Left renal pelvis (tissue), 4 donors: ENCODE measurements at regions not wholly inside any gene's neighbourhood (a gene's known extent, or its start where the extent isn't known, plus 50 kb on each side); places are given as distances from the start of the nearest gene placed in this dataset.

Source experiments
- DNase-seq, 4 donors: peaks; one replicate each; pipeline ENCODE4 v3.0.0-alpha.2; 2013; ENCODE audit warnings: low read depth in 4 of 4, low spot score in 3 of 4

DNA sequence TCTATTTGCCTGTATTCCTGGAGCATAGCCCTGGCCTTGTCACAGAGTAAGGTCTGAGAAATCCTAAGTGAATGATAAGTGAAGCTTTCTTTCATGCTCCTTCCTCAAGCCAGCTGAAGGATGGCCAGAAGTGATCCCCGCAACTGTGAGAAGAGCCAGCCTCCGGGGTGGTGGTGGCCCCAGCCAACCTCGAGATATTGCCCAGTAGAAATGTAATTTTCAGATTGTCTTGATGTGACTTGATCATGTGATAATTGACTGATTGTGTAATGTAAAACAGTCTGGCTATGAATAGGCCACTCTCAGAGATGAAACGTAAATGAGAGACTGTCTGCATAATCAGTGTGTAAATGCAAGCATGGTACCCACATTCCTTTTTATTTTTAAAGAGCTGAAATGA is 242.4 kb upstream of the CAMK1G start:
- no peak for DNase-seq

DNA sequence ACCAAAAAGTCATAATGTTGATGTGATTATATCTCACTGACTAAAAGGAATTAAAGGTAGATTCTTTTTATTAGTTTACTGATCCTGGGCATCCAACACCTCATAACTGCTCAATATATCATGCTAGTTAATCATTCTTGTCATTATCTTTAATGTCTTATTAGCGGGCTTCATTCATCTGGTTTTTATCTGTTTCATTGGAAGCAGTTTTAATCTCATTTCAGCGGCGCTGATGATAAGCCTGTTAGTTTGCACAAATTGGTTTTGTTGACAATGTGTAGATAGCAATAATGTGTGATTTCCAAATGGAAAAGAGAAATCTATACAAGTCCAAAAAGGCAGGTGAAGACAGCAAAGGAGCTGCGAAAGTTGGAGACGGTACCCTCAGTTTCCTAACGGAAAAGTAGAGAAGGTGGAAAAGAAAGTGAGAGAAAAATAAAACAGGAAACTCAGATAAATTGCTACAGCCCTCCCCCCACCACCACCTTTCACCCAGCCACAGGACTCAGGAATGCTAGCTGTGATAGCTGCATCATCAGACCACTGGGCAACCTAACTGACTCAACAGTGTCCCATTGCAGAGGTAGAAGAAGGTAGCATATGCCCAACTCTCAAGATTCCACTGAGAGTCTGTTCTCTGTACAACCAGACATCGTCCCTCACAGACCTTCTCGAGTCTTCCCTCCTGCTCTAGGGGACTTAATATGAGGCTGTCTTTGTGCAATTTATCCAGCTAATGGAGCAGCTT is 241.7 kb upstream of the CAMK1G start:
- DNase-seq = no peak

DNA sequence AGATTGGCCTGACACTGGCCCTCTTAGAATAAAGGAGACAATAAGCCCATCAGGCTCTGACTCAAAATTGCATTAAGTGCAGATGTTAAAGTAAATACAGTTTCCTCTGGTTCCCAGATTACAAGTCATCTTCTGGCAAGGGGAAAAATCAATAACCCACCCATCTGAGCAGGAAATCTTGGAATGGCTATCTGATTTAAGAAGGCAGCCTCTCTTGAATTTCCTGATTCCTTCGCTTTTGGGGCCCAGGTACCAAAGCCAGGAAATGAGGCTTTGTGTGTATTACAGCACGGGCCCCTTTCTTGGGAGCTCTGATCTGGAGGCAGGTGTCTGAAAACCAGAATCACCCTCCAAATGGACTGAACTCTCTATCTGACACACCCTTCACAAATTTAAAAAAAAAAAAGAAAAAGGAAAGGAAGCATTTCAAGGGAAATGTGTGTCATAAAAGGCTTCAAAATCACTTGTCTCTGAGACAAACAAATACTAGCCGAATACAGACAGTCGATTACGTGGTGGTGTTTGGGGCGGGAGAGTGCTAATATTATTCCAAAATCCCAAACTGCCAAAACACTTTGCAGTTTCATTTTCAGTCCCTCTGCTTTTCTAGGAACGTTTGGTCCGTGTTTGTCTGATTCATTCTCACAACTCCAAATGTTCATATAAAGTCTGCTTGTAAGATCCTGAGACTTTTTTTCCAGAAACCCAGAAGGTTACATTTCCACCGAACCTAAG is 240.9 kb upstream of the CAMK1G start:
- no peak for DNase-seq

DNA sequence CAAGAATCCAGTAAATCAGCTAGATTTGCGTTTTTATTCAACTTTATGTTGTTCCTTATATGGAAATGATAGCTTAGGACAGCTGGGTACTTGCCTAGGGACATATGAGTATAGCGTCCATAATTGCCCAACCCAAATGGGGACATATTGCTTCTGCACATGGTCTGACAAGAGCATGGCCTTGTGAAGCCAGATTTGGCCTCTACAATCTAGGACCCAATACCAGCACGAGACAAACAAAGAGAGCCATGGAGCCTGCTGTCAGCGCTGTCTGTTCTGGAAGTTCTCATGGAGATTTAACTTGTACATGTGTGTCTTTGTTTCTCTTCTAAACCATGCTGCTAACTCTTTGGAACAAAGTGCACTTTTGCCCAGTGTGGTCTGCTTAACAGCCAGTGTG is 240.0 kb upstream of the CAMK1G start:
- DNase-seq = no peak

DNA sequence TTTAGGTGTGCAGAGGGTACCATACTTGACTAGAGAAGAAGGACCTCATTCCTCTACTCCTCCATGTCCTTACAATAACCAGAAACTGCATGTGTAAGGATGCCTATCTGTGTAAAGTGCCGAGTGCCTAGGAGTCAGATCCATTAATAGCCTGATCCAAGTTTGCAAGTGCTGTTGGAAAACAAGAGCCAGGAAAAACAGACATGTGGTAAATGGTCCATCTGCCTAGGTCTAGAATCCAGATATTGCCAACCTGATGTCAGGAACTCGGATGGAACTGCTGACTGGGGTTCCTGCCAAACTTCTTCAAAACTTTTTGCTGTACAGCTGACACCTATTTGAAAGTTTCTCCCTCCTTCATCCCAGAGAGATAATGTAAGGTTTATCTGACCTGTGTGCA is 239.4 kb upstream of the CAMK1G start:
- DNase-seq = no peak

DNA sequence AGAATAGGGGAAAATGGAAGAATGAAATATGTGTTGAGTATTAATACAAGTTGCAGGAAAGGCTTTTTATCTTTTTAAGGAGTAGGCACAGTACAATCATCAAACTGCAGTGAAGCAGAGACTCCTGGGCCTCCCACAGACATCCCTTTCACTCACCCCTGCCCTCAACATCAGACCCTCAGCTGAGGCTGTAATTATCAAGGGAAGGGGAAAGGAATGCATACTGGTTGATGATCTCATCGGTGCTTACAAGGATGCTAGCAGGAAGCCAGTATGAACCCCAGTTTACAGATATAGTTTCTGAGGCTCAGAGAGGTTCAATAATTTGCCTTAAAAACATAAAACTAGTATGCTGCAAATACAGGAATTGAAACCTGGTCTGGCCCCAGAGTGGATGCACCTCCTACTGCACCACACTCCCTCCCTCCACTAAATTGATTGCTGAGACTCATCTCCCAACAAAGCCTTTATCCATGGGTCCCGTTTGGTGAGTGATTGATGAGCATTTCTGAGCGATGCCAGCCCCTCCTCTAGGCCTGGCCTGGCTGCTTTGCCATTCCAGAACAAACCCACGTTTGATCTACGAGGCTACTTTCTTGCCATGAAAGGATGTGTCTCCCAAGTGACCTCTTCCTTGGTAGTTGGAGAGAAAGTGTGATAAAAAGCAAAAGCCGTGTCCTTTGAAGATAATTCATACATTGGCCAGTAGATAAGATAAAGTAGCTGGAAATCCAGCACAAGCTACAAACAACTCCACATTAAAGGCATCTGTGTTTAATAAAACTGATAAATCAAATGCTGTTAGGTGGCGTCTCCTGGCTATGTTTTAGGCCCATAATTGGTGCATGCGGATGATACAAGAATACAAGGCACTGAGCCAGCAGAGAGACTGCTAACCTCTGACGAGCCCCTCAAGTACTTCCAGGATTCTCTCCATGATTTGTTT is 233.9 kb upstream of the CAMK1G start:
- peak in 1 of 4 donors; percentile 41 for DNase-seq

DNA sequence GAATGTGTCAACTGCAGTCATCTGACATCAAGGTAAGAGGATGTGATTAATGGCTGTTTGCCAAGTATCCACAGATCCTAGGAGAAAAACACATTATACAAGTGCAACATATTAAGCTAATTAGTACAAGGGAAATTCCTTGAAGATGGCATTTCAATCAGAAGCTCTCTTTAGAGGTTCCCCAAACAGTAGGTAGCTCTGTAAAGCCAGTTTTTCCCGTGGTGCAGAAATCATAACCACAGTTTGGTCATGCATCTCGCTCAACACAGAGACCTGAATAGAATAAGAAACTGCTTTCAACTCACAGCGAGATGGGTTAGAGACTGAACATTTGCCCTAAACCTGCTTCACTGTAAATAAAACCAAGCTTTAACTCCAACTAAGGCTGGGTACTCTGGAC is 230.5 kb upstream of the CAMK1G start:
- no peak for DNase-seq

DNA sequence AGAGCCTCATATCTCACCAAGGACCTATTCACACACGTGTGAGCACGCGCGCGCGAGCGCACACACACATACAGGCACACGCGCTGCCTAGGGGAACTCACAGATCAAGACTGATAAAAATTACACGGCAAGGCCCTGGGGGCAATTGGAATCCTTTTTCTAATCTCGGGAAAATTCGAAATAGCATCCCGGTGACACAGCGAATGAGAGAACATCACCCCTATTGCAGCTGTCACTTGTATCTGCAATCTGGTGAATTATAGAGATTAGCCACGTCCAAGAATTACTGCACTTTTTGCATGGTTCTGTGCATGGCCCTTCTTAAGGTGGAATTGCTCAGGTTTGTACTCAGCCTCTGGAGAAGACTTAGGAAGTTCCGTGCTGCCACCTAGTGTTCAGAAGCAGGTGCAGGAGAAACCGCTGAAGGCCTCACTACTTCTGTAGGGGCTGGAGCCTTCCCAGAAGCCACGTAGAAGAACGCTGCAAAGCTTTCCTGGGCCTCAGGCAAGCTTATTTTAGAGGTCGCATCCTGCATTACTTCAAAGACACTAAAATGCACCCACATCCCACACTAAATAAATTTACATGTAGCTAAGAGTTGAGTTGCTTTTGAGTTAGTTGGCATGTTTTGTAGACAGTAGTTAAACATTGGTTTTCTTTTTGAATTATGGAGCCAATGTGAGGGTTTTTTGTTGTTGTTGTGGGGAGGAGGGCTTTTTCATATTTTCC is 229.2 kb upstream of the CAMK1G start:
- DNase-seq = peak; percentile 77 to 88 (median 78)

DNA sequence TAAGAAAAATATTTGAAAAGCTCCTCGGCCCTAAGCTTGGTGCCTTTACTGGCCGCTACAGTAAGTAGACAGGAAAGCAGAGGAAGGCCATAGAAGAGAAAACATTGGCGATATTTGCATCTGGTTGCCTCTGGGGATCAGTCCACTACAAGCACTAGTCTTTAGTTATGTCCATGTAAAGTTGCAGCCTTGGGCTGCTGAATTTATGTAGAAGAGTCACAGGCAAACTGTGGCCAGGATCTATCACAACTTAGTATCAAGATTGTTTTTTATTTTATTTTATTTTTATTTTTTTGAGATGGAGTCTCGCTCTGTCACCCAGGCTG is 228.7 kb upstream of the CAMK1G start:
- DNase-seq = no peak

DNA sequence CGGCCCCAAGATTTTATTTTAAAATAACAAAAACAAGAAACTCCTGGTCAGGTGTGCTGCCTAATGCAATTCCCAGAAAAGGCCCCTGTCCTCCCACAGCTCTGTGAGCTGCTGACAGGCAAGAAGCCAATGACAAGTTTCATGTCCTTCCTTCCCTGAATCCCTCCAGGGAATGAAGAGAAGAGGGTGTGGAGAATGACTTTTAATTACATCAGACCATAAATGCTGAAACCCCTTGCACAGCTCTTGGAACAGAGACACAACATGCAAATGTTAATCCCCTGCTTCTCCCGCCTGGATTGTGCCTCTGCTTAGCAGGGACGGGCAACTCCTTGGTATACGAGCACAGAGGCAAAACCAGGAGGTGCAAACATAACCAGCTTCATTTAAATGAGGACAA is 228.1 kb upstream of the CAMK1G start:
- DNase-seq = no peak

DNA sequence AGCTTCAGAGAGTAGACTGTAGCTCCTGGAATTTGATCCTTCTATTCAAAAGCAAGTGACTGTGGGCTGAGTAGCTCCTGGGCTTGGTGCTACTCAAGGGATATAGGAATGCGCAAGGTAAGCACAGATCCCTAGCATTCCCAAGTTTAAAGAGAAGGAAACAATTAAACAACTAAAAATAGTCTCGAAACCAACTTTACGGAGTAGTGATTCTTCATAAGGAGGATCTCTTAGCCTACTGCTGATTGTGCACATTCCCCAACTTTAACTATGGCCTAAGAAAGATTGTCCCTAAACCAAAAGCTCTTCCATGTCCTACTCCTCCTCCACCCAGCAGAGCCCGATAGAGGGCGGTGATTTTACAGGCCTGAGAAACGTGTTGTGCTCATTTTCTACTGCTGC is 226.5 kb upstream of the CAMK1G start:
- DNase-seq = no peak

DNA sequence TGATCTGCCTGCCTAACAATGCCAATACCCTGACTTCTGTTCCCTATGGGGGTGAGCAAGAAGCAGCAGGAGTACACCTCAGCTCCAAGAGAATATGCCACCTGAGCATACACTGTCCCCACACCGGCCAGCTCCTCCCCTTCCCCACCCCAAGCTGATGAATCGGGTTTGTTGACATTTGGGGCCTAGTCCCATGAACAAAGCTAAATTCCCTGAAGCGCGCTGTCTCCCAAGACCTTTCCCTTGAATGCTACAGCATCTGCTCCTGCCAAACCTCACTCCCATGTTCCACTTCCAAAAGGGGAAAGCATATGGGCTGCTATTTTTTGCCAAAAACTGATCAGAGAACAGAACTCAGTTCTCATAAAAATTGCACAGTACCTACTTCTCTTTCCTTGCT is 220.4 kb upstream of the CAMK1G start:
- no peak for DNase-seq

DNA sequence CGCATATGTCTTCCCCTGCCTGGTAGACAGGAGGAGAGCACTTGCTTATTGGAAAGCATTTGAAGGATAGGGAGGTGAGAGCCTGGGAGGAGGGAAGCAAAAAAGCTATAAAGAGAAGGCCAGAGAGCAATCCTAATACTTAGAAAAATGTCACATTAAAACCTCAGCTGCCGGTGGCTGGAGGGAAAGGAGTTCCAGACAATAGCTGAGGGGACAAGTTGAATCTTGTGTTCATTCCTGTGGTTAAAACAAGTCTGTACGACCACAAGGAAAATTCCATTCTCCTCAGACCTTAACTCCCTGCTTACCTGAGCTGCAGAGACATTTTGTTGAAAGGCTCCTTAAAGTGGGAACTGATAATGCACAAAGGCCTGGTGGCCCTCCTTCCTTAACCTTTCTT is 218.8 kb upstream of the CAMK1G start:
- DNase-seq = no peak

DNA sequence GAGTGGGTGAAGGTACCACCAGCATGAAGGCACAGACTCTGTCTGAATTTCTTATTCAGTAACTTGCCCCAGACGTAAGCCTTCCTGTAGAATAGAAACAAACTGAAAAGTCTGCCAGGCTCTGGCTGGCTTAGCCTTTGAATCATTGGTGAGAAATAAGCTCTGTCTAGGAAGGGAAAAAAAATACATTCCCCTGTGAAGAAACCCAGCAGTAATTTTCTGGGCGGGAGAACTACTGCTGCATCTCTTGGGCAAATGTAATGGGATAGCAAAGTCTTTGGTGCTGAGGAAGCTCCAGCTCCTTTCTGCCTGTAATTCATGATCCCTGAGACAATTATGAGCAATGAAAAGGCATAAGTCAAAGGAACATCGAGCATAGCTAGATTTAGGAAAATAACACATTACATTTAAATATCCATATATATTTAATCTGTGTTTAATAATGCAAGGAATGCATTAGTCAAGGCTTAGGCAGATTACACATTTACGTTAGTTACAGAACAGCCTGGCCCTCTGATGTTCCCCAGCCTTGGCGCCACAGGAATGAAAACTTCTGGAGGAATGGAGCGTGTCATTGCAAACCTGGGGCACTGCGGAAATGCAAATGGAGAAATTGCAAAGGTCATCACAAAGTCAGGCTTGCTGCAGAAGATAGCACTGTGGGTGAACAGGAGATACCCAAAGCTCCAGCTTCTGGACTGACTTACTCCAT is 216.3 kb upstream of the CAMK1G start:
- DNase-seq = no peak

DNA sequence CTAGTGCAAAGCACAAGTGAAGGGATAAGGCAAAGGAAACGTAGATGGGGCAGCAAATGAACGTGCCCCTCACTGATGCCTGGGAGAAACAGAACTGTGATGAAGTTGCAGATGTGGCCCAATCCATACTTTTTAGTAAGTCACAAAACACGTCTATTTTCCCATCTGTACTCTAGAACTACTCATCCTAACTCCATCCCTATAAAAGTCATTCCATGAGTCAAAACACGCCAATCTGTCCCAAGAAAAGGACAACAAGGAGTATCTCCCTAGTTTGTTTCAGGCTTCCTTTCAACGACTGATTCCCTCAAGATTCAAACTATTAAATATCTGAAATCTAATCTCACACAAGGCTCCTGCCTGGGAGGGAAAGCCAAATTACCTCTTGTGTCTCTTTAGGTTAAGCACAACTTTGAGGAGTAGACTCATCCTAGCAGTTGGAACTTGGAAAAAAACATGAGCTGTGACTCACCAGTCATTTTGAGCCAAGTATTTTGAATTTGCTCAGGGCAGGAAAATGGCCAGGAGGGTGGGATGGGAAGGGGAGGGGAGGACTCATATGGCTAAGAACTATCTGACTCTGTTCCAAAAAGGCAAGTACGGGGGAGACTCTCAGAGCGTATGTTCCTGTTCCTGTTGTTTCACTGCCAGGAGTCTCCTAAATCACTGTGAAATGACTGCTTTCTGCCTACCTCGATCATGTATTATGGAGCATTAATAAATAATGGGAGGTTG is 214.5 kb upstream of the CAMK1G start:
- DNase-seq = peak in 1 of 4 donors; percentile 29

DNA sequence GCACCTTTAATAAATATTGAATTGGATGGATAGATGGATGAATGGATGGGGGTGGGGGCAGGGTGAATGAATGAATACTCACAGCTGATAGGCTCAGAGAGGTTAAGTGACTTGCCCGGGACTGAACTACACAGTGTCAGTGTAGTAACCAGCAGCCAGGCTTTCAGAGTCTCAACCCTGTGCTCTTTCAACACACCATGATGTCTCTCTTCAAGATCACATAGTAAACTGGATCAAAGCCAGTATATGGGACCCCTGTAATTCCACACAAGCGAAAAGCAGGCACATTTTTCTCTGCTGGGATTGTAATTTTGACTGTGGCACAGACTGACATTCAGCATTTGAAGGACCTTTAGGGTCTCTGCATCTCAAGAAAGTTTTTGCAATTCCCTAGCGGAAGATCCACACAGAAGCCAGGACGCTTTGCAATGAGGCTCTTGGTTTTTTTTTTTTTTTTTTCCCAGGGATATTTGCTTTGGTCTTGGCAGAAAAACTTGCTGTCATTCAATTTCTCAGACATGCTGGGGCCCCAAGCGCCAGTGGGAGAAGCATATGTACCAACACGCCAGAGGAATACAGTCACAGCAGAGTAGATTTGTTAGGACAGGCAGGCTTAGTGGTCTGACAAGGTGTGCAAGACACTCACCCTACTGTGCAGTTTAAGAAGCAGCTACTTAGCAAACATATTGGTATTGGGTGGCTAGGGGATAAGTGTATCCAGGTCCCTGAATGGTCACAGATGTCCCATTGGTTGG is 213.1 kb upstream of the CAMK1G start:
- DNase-seq = no peak

DNA sequence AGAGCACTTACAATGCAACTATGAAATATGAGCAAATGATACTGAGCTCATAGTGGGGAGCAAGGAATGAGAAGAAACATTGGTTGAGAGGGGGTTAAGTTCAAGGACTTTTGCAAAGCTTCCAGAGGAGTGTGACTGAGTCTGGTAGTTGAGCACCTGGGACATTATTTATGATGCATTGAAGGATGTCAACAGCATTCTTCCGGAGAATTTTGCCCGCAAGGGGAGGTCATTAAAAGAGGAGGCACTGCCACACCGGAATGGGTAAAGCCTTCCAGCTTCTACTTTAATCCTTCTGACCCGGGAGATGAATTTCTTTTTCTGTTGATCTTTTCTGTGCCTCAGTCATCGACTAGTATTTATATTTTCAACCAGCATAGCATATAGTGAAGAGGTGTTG is 208.4 kb upstream of the CAMK1G start:
- DNase-seq = no peak

DNA sequence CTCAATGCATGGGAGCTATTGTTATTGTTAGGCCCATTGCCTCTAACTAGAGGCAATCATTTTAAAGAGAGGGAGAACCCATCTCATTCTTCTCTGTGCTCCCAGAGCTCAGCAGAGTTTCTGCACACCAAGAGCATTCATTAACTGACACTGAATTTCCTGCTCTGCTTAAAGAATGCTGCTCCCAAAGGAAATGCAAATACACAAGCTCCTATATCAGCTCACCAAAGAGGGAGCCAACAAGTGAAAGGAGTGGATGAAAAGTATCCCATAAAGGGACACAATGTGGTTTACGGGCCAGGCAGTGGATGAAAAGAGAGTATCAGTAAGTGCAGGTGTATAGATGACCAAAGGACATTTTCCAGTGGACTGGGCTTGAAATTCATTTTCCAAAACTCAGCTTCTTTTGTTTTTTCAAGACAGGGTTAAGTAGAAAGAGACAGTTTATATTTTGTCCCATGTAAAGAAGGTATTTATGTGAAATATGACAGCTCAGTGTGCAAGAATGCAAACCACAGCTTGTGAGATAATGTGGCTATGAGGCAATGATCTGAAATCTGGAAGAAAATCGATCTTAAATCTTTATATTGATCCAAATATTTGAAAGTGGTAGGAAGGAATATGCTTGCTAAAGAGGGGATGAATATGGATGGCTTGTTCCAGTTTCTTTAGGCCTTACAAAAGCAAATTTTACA is 207.7 kb upstream of the CAMK1G start:
- DNase-seq = no peak
